Ascending aorta (tissue), 2 donors: ENCODE measurements at regions not wholly inside any gene's neighbourhood (a gene's known extent, or its start where the extent isn't known, plus 50 kb on each side); places are given as distances from the start of the nearest gene placed in this dataset.

Source experiments
- DNase-seq, 2 donors: peaks; one replicate each; pipeline ENCODE4 v3.0.0-alpha.2; 2019; ENCODE audit warnings: low spot score in 2 of 2
- H3K27ac ChIP-seq, 2 donors: fragments of 200-600 bp; sonication (generic); one replicate each; pipeline ENCODE4 v1.5.1; 2016 to 2017; ENCODE audit warnings: mild to moderate bottlenecking in 1 of 2
- H3K27me3 ChIP-seq: fragments of 200-600 bp; sonication (generic); one replicate; pipeline ENCODE4 v1.5.1; 2017
- H3K36me3 ChIP-seq, 2 donors: fragments of 200-600 bp; sonication (generic); one replicate each; pipeline ENCODE4 v1.5.1; 2016
- H3K4me1 ChIP-seq, 2 donors: fragments of 200-600 bp; sonication (generic); one replicate each; pipeline ENCODE4 v1.5.1; 2016 to 2017; ENCODE audit warnings: mild to moderate bottlenecking in 1 of 2
- H3K4me3 ChIP-seq, 2 donors: fragments of 200-600 bp; sonication (generic); one replicate each; pipeline ENCODE4 v1.5.1; 2016 to 2017; ENCODE audit warnings: mild to moderate bottlenecking in 1 of 2
- H3K9me3 ChIP-seq, 2 donors: fragments of 200-600 bp; sonication (generic); one replicate each; pipeline ENCODE4 v1.5.1; 2016
- CTCF ChIP-seq, 3 experiments: fragments of 200-600 bp in 2 of 3; fragments of 450-650 bp in 1 of 3; sonication (generic) in 2 of 3; IDR thresholded peaks; one replicate each; pipeline ENCODE4 v1.5.1; 2016 to 2019; ENCODE audit warnings: antibody characterized with exemption in 3 of 3, mild to moderate bottlenecking in 1 of 3, moderate library complexity in 1 of 3
- intact Hi-C: fragments of 100-400 bp; cut with DNase I; formaldehyde crosslinking; loops from one replicate; pipeline ENCODE4 v1.15.1; 2023

- no peak for DNase-seq
- no peaks in the 10 kb centered on the region for H3K4me1 ChIP-seq
- H3K4me3 ChIP-seq, result no peak overlapping the region
- no peaks in the 10 kb centered on the region for H3K27me3 ChIP-seq
- TF ChIP-seq CTCF (IDR thresholded peaks at IDR 0.05), result no peak
- no peaks in the 10 kb centered on the region for H3K9me3 ChIP-seq
- intact Hi-C loops, result no loop called here
- H3K27ac ChIP-seq, result no peak overlapping the region
- H3K36me3 ChIP-seq, result no peaks in the 10 kb centered on the region
Observed at GRCh38 chr16:9268446-9268845, 177.0 kb downstream of the HAPSTR1 start.

- TF ChIP-seq CTCF (IDR thresholded peaks at IDR 0.05), result no peak
- H3K36me3 ChIP-seq, result no peaks in the 10 kb centered on the region
- intact Hi-C loops, result no loop called here
- H3K4me3 ChIP-seq, result no peak overlapping the region
- no peaks in the 10 kb centered on the region for H3K4me1 ChIP-seq
- no peaks in the 10 kb centered on the region for H3K27me3 ChIP-seq
- DNase-seq, result no peak
- H3K27ac ChIP-seq, result no peak overlapping the region
- no peaks in the 10 kb centered on the region for H3K9me3 ChIP-seq
Observed at GRCh38 chr16:9270424-9270823, 179.0 kb downstream of the HAPSTR1 start.

GRCh38 chr16:9270941-9271340, 179.5 kb downstream of the HAPSTR1 start:
- H3K36me3 ChIP-seq, result no peaks in the 10 kb centered on the region
- no peaks in the 10 kb centered on the region for H3K27me3 ChIP-seq
- no peaks in the 10 kb centered on the region for H3K9me3 ChIP-seq
- no peak overlapping the region for H3K4me3 ChIP-seq
- no peak overlapping the region for H3K27ac ChIP-seq
- DNase-seq, result no peak
- intact Hi-C loops, result no loop called here
- H3K4me1 ChIP-seq, result no peaks in the 10 kb centered on the region
- TF ChIP-seq CTCF (IDR thresholded peaks at IDR 0.05), result no peak

GRCh38 chr16:9271841-9272240, 180.4 kb downstream of the HAPSTR1 start:
- no peak for TF ChIP-seq CTCF (IDR thresholded peaks at IDR 0.05)

GRCh38 chr16:9275377-9275776, 183.9 kb downstream of the HAPSTR1 start:
- no peak overlapping the region for H3K4me3 ChIP-seq
- no peak for TF ChIP-seq CTCF (IDR thresholded peaks at IDR 0.05)
- intact Hi-C loops, result loop anchor here (5.0 kb wide), 1 partner anchor 1017 kb away; no protein-coding TSS in a partner anchor
- H3K4me1 ChIP-seq, result no peaks in the 10 kb centered on the region
- no peaks in the 10 kb centered on the region for H3K27me3 ChIP-seq
- no peaks in the 10 kb centered on the region for H3K36me3 ChIP-seq
- no peak for DNase-seq
- H3K9me3 ChIP-seq, result no peaks in the 10 kb centered on the region
- H3K27ac ChIP-seq, result no peak overlapping the region

More at GRCh38 chr16:9271841-9272240, 180.4 kb downstream of the HAPSTR1 start:
- Histone ChIP-seq H3K27ac (no peak overlapping the region), H3K4me1 (no peaks in the 10 kb centered on the region), H3K36me3 (no peaks in the 10 kb centered on the region), H3K9me3 (no peaks in the 10 kb centered on the region), H3K4me3 (no peak overlapping the region), H3K27me3 (no peaks in the 10 kb centered on the region)
- intact Hi-C loops, result no loop called here
- no peak for DNase-seq

GRCh38 chr16:9275816-9276354, 184.4 kb downstream of the HAPSTR1 start:
- no peaks in the 10 kb centered on the region for H3K9me3 ChIP-seq
- H3K4me1 ChIP-seq, result no peaks in the 10 kb centered on the region
- no peak for TF ChIP-seq CTCF (IDR thresholded peaks at IDR 0.05)
- intact Hi-C loops, result loop anchor here (5.0 kb wide), 1 partner anchor 1016 kb away; no protein-coding TSS in a partner anchor
- H3K27me3 ChIP-seq, result no peaks in the 10 kb centered on the region
- H3K4me3 ChIP-seq, result no peak overlapping the region
- no peaks in the 10 kb centered on the region for H3K36me3 ChIP-seq
- no peak overlapping the region for H3K27ac ChIP-seq
- DNase-seq, result no peak
